Duodenal mucosa (tissue), 2 donors: ENCODE measurements at regions not wholly inside any gene's neighbourhood (a gene's known extent, or its start where the extent isn't known, plus 50 kb on each side); places are given as distances from the start of the nearest gene placed in this dataset.
"Not testable (repeated sequence)": the region's sequence is repeated elsewhere in the genome, so short reads cannot be mapped to it uniquely, and the experiment has no call there.

Experiments used
- H3K27ac ChIP-seq: one replicate; pipeline ENCODE4 v1.7.0; 2013; ENCODE audit warnings: low read depth, low read length
- H3K27me3 ChIP-seq, 2 donors: one replicate each; pipeline ENCODE4 v1.7.0; 2013; ENCODE audit warnings: low read length in 2 of 2, control low read depth in 1 of 2; ENCODE audit not compliant: insufficient read depth in 2 of 2, control insufficient read depth in 1 of 2
- H3K36me3 ChIP-seq, 2 donors: one replicate each; pipeline ENCODE4 v1.7.0; 2013; ENCODE audit warnings: low read length in 2 of 2, control low read depth in 1 of 2; ENCODE audit not compliant: insufficient read depth in 2 of 2, control insufficient read depth in 1 of 2
- H3K4me1 ChIP-seq, 2 donors: one replicate each; pipeline ENCODE4 v1.7.0; 2013; ENCODE audit warnings: low read length in 2 of 2, control low read depth in 1 of 2; ENCODE audit not compliant: insufficient read depth in 2 of 2, control insufficient read depth in 1 of 2
- H3K4me3 ChIP-seq, 2 donors: one replicate each; pipeline ENCODE4 v1.7.0; 2013; ENCODE audit warnings: low read length in 2 of 2, low read depth in 1 of 2
- H3K9ac ChIP-seq, 2 donors: one replicate each; pipeline ENCODE4 v1.7.0; 2013; ENCODE audit warnings: low read length in 2 of 2, low read depth in 1 of 2
- H3K9me3 ChIP-seq, 2 donors: one replicate each; pipeline ENCODE4 v1.7.0; 2013; ENCODE audit warnings: low read length in 2 of 2, control low read depth in 1 of 2; ENCODE audit not compliant: control insufficient read depth in 1 of 2

DNA sequence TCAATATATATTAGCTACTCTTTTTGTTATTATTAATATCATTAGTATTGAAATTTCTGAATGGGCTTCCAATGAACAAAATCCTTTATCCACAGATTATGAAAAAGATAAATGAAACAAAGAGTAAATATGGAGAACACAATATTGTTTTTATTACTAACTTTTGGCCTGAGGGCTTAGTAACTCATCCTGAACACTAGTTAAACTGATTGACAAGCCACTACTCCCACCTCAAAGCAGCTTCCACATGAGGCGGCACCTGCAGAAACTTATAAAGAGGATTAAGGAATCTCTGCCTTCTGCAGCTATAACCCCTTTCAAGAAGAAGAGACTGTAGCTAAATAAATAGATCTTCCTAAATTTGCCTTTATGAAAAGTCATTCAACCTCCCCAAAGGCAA, 187.6 kb upstream of the ALG10 start:
- Histone ChIP-seq H3K9me3 (peaks cover 0 to 4% of the 10 kb centered on the region in 2 donors), H3K27ac (no peak overlapping the region), H3K4me1 (no peaks in the 10 kb centered on the region), H3K9ac (no peak overlapping the region), H3K4me3 (no peak overlapping the region), H3K36me3 (no peaks in the 10 kb centered on the region), H3K27me3 (no peaks in the 10 kb centered on the region)

DNA sequence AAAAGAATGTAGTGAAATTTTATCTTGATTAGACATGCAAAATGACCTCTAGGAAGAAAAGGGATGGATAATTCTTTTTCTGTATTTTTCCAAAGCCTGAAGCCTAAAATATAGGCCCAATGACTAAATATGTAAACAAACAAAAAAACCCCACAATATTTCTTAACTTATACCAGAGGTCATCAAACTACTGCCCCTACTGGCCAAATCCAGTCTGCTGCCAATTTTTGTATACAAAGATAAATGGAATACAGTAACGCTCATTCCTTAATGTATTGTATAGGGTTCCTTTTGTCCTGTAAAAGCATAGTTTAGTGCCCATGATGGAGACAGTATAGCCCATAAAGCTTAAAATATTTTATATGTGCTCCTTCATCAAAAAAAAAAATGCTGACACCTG, 145.7 kb upstream of the ALG10 start:
- Histone ChIP-seq H3K9ac (no peak overlapping the region), H3K36me3 (no peaks in the 10 kb centered on the region), H3K9me3 (peaks cover 0 to 6% of the 10 kb centered on the region in 2 donors), H3K4me1 (no peaks in the 10 kb centered on the region), H3K27ac (no peak overlapping the region), H3K4me3 (no peak overlapping the region), H3K27me3 (no peaks in the 10 kb centered on the region)

DNA sequence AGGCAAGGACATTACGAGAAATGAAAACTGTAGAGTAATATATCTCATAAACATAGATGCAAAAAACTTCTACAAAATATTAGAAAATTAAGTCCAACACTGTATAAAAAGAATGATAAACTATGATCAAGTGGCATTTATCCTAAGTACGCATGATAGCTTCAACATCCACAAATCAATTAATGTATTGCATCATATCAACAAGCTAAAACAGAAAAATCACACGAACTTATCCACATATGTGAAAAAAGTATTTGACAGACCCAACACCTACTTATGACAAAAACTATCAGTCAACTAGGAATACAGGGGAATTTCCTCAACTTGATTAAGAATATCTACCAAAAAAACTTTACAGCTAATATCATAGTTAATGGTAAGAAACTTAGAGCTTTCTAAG, 129.9 kb upstream of the ALG10 start:
- no peak overlapping the region for H3K9ac ChIP-seq
- no peaks in the 10 kb centered on the region for H3K27me3 ChIP-seq
- H3K4me3 ChIP-seq = no peak overlapping the region

DNA sequence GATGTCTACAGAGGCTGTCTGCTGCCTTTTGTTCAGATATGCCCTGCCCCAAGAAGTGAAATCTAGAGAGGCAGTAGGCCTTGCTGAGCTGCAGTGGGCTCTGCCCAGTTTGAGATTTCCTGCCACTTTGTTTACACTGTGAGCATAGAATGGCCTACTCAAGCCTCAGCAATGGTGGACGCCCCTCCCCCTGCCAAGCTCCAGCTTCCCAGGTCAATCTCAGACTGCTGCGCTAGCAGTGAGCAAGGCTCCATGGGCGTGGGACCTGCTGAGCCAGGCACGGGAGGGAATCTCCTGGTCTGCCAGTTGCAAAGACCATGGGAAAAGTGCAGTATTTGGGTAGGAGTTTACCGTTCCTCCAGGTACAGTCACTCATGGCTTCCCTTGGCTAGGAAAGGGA, 101.8 kb upstream of the ALG10 start:
- H3K9me3 ChIP-seq = peaks cover 0 to 17% of the 10 kb centered on the region in 2 donors
- H3K4me1 ChIP-seq, H3K27ac ChIP-seq, H3K9ac ChIP-seq, H3K4me3 ChIP-seq, H3K27me3 ChIP-seq, H3K36me3 ChIP-seq: not testable (repeated sequence)

More for the DNA sequence above, 129.9 kb upstream of the ALG10 start:
- Histone ChIP-seq H3K27ac (no peak overlapping the region), H3K36me3 (no peaks in the 10 kb centered on the region), H3K9me3 (no peaks in the 10 kb centered on the region), H3K4me1 (no peaks in the 10 kb centered on the region)

DNA sequence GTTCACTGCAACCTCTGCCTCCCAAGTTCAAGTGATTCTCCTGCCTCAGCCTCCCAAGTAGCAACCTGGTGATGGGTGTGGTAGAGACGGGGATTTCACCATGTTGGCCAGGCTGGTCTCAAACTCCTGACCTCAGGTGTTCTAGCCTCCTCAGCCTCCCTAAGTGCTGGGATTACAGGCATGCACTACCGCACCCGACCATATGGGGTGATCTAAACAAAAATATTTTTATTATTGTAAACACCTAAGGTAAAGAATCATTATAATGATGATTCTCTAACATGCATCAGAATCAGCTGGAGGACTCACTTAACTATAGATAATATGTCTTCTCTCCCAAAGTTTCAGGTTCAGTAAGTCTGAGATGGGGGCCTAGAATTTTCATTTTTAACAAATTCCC, 96.2 kb upstream of the ALG10 start:
- no peak overlapping the region for H3K4me3 ChIP-seq
- H3K9me3 ChIP-seq = peaks cover 2 to 15% of the 10 kb centered on the region in 2 donors
- H3K4me1 ChIP-seq = no peaks in the 10 kb centered on the region
- no peak overlapping the region for H3K27ac ChIP-seq
- no peak overlapping the region for H3K9ac ChIP-seq
- H3K27me3 ChIP-seq = no peaks in the 10 kb centered on the region
- H3K36me3 ChIP-seq = no peaks in the 10 kb centered on the region

DNA sequence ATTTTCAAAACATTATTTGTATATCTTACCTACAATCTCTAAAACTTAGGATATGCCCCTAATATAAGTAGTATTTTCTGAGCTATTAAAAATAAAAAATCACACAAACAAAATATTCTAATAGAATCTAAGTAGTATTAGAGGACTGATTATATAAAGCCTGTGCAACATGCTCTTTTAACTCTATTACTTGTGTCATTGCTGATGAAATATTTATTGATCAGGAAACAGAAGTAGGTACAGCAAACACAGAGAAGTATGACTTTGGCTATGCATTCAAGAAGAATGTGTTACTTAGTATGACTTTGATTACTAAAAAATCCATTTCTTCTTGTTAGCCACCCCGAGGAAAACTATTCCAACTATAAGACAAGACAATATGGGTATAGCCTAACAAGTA, 84.6 kb upstream of the ALG10 start:
- not testable (repeated sequence) for H3K9ac ChIP-seq, H3K4me3 ChIP-seq, H3K27ac ChIP-seq, H3K27me3 ChIP-seq, H3K4me1 ChIP-seq, H3K36me3 ChIP-seq, H3K9me3 ChIP-seq

DNA sequence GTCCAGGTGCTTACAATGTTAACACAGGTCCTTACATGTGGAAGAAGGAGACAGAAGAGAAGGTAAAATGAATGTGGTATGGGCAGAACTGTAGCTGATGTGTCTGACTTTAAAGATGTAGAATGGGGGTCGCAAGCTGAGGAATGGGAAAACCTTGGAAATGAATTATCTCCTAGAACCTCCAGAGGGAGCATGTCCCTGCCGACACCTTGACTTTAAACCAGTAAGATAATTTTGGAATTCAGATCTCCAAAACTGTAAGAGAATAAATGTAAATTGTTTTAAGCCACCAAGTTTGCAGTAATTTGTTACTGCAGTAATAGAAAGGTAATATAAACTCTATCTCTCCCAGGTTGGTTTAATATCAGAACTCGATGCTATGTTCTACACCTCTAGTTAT, 80.1 kb upstream of the ALG10 start:
- peaks cover 0 to 3% of the 10 kb centered on the region in 2 donors for H3K9me3 ChIP-seq
- H3K27me3 ChIP-seq = no peaks in the 10 kb centered on the region
- H3K4me3 ChIP-seq = no peak overlapping the region
- H3K4me1 ChIP-seq = no peaks in the 10 kb centered on the region
- no peak overlapping the region for H3K9ac ChIP-seq
- H3K36me3 ChIP-seq = no peaks in the 10 kb centered on the region
- no peak overlapping the region for H3K27ac ChIP-seq

DNA sequence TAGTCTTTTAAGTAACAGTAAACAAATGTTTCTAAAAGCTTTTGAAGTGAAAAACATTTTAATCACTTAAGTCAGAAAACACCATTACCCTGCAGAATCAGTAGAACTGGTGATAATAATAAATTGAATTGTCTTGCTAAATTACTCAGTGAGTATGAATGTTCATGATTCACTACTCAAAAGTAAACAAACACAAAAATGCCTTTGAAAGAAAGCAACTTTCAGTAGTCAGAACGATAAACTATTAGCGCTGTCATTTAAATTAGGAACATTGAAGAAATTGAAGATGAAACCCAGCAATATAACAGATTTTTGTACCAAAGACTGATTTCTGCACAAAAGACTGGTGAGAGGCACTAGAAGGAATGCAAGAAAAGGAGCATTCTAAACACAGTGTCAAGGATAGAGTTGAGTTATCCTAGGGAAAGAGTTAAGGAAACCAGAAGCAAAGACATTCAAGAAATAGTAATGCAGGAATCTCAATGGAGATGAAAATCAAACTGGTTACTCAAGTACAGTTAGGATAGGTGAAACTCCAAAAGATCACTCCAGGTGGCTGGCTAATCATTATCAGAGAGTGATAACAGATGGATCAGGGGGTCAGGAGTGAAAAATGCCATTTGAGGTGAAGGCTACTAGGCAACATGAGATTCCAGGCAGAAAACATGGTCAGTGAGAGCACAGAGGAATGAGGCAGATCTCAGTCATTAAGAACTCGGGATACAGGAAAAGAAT, 77.4 kb upstream of the ALG10 start:
- Histone ChIP-seq H3K4me3 (no peak overlapping the region), H3K36me3 (no peaks in the 10 kb centered on the region), H3K9me3 (peaks cover 0 to 7% of the 10 kb centered on the region in 2 donors), H3K27ac (no peak overlapping the region), H3K27me3 (no peaks in the 10 kb centered on the region), H3K4me1 (no peaks in the 10 kb centered on the region), H3K9ac (no peak overlapping the region)

DNA sequence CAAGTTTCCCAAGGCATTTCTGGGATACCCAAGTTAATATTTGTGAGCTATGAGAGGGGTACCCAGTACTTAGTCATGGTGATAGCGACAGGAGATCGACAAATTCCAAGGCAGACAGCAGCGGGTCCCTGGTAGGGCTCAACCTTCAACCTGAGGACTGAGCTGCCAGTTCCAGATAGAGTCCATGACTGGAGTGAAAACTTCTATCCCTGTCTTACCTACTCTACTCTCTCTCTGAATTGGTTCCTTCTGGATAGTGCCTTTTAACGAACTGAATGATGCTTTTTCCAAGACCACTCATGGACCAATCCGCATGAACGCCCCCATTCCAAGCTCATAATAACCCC, 76.9 kb upstream of the ALG10 start:
- Histone ChIP-seq H3K36me3 (no peaks in the 10 kb centered on the region), H3K9me3 (peaks cover 0 to 11% of the 10 kb centered on the region in 2 donors), H3K4me1 (no peaks in the 10 kb centered on the region), H3K27me3 (no peaks in the 10 kb centered on the region), H3K27ac (no peak overlapping the region), H3K9ac (no peak overlapping the region), H3K4me3 (no peak overlapping the region)

DNA sequence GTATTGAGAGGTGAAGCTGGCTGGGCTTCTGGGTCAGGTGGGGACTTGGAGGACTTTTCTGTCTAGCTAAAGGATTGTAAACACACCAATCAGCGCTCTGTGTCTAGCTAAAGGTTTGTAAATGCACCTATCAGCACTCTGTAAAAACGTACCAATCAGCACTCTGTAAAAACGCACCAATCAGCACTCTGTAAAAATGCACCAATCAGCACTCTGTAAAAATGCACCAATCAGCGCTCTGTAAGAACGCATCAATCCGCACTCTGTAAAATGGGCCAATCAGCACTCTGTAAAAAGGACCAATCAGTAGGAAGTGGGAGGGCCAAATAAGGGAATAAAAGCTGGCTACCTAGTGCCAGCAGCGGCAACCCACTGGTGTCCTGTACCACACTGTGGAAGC, 56.1 kb upstream of the ALG10 start:
- not testable (repeated sequence) for H3K9ac ChIP-seq, H3K4me3 ChIP-seq, H3K36me3 ChIP-seq, H3K9me3 ChIP-seq, H3K27me3 ChIP-seq, H3K4me1 ChIP-seq, H3K27ac ChIP-seq

DNA sequence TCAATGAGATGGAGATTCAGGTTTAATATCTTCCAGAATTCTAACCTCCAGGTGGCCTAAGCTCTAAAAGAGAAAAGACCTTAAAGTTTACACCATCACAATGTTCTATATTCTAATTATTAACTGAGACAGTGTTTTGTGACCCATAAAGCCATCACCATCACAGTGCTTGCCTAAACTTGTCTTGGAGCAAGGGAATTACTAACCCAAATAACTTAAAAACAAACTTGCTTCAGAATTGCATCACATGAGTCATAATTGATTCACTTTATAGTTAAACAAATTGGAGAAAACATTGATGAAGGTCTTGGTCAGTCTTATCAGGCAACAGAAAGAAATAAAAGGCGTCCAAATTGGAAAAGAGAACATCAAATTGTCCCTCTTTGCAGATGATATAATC, 54.5 kb upstream of the ALG10 start:
- Histone ChIP-seq H3K9ac (no peak overlapping the region), H3K9me3 (peaks cover 0 to 6% of the 10 kb centered on the region in 2 donors), H3K4me1 (no peaks in the 10 kb centered on the region), H3K36me3 (no peaks in the 10 kb centered on the region), H3K27me3 (no peaks in the 10 kb centered on the region), H3K27ac (no peak overlapping the region), H3K4me3 (no peak overlapping the region)
